ENCODE measurements at regions not wholly inside any gene's neighbourhood (a gene's known extent, or its start where the extent isn't known, plus 50 kb on each side); places are given as distances from the start of the nearest gene placed in this dataset.

- TF ChIP-seq PRPF4 (IDR thresholded peaks at IDR 0.05; ENCODE audit: insufficient read depth, low read depth, low read length, poor library complexity, severe bottlenecking) = no peak
Observed at GRCh38 chr6:159602431-159603041, 90.5 kb downstream of the SOD2 start (continued).

GRCh38 chr6:159601211-159601610 lies 91.8 kb downstream of the SOD2 start:
- DNase-seq (ENCODE audit: extremely low read depth in 1 of 4, low spot score in 3 of 4) (no peak), FAIRE-seq (no peak), ATAC-seq (no peak)
- POLR2A ChIA-PET = no interaction called here
- Histone ChIP-seq H3K79me2 (ENCODE audit: control insufficient read depth, insufficient read depth, low read length) (no peaks in the 10 kb centered on the region), H3K27ac (ENCODE audit: extremely low read depth, low read depth, low read length) (no peak overlapping the region), H3K9me3 (replicated peaks; ENCODE audit: control insufficient read depth, insufficient read depth, low read depth, low read length) (no peaks in the 10 kb centered on the region), H3K27me3 (ENCODE audit: control insufficient read depth in 2 of 2, insufficient read depth in 2 of 2, low read length in 2 of 2) (peaks cover 36 to 60% of the 10 kb centered on the region in 2 experiments), H3K36me3 (ENCODE audit: control insufficient read depth, insufficient read depth, low read length) (no peaks in the 10 kb centered on the region), H3K4me1 (replicated peaks in 1 of 2; ENCODE audit: control insufficient read depth in 2 of 2, insufficient read depth in 2 of 2, low read length in 2 of 2) (peaks cover 0 to 5% of the 10 kb centered on the region in 2 experiments; a peak in 1 of 5 replicates), H3K4me2 (ENCODE audit: insufficient read depth, low read length) (no peak overlapping the region), H3K4me3 (no peak overlapping the region), H4K20me1 (replicated peaks; ENCODE audit: control insufficient read depth, insufficient read depth, low read length) (no peaks in the 10 kb centered on the region), H3K9ac (ENCODE audit: insufficient read depth in 1 of 2, low read depth in 2 of 2, low read length in 2 of 2) (no peak overlapping the region), H3K9me1 (ENCODE audit: control insufficient read depth, insufficient read depth, low read length) (no peaks in the 10 kb centered on the region), H2AFZ (ENCODE audit: low read depth, low read length) (no peak overlapping the region)
- WGBS (ENCODE audit: insufficient coverage, low coverage, missing lambda C conversion rate) = 0% methylated on average over 6 of the region's 6 CpGs
- intact Hi-C loops (cut with micrococcal nuclease) (no loop called here), in situ Hi-C loops (cut with MboI) (no loop called here)
- BruUV-seq (replicated peaks) = no TSS peak
- CTCF ChIA-PET (ENCODE audit: low intra/inter-chr PET ratio) = no interaction called here
- no peak for TF ChIP-seq ELF2 (CRISPR knock-in tag; IDR thresholded peaks at IDR 0.05)
- TF ChIP-seq ZZZ3 (IDR thresholded peaks at IDR 0.05) = no peak
- TF ChIP-seq HEY1 (CRISPR knock-in tag; IDR thresholded peaks at IDR 0.05; ENCODE audit: borderline replicate concordance) = no peak
- no peak for TF ChIP-seq DMBX1 (CRISPR knock-in tag; IDR thresholded peaks at IDR 0.05; ENCODE audit: borderline replicate concordance)
- no peak for TF ChIP-seq FOXJ2 (tag; IDR thresholded peaks at IDR 0.05)
- no peak for TF ChIP-seq RBM34 (IDR thresholded peaks at IDR 0.05; ENCODE audit: borderline replicate concordance, insufficient read depth, low read length)
- TF ChIP-seq TAF1 (IDR thresholded peaks at IDR 0.05; ENCODE audit: control insufficient read depth, extremely low read depth, insufficient read depth, low read length, severe bottlenecking) = no peak
- no peak for TF ChIP-seq HCFC1 (IDR thresholded peaks at IDR 0.05; ENCODE audit: low read depth, low read length)
- TF ChIP-seq ZNF384 (IDR thresholded peaks at IDR 0.05; ENCODE audit: low read depth, low read length) = no peak
- no peak for TF ChIP-seq KDM5B (IDR thresholded peaks at IDR 0.05; ENCODE audit: insufficient replicate concordance, low read depth, low read length)
- TF ChIP-seq DACH1 (IDR thresholded peaks at IDR 0.05; ENCODE audit: partially characterized antibody) = no peak

Measured in K562 (cell line).